ENCODE measurements at regions not wholly inside any gene's neighbourhood (a gene's known extent, or its start where the extent isn't known, plus 50 kb on each side); places are given as distances from the start of the nearest gene placed in this dataset.

DNA sequence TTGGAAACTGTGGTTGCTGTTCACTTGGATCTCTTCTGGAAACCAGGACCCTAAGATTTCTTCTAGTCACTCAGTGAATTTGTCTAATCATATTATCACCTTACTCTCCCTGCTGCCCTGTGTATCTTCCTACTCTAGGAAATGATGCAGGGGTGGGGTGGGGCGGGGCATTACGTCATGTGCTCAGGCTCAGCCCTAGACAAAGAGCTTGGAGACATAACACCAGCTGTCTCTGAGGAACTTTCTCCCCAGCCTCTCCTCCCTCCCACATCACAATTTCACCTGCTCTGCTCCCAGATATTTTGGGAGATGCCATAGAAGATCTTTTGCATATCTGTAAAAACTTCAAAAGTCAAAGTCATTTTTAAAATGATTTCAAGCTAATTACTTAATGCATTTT lies 470.4 kb downstream of the ZSWIM6 start:
- no peak for DNase-seq

- DNase-seq = no peak
Observed at GRCh38 chr5:61805101-61805500, 473.0 kb downstream of the ZSWIM6 start.

DNA sequence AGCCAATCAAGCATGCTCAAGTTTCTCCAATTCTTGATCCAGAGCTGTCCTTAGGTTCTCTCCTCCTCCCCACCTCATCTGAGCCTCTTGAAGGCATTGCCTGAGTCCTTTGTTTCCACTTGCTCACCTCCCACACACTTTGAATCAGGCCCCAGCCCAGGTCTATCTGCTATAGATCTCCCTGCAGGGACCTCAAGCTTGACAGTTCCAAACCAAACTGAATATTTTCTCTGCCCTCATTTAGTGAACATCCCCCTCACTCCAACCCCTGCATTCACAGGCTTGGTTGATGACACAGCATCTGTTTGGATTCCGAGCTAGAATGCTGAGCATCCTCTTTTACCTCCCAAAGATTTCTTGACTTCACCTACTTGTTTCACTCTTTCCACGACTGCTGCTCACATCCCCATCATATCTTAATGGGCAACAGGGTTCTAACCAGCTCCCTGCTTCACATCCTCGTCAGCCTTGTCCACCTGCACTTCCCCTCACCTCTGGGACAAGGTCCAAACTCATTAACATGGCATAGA lies 474.5 kb downstream of the ZSWIM6 start:
- no peak for DNase-seq

DNA sequence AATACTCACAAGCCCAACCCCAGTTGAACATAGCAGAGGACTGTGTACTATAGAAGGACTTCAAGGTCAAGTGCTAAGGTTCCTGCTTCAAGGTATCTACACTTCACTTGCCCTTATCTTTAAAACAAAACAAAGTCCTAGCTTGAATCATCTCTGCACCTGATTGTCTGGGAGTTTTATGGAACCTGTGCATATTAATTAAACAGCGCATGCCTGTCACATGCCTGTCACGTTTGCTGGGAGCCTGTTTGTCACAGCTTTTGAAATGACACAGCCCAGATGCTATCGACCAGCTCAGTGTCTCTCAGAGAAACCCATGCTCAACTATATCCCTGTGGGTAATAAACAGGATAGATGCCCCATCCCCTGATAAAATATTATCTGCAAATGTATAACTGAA lies 476.0 kb downstream of the ZSWIM6 start:
- DNase-seq = no peak

DNA sequence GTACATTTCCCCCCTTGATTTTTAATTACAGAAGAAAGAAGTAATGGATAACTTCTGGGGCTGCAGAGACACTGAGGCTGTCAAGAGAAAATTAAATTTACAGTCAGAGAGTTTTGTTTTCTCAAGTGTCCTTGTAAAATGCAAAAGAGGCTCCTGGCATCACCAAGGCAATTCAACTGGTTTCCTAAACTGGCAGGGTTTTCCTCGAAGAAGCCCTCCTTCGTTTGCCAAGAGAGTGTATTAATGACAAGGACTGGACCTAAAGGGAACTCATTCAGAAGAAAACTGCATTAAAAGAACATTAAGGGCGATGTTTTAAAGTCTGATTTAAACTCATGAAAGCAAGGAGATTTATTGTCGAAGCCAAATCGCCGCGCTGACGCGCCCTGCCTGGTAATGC lies 476.9 kb downstream of the ZSWIM6 start:
- no peak for DNase-seq

DNA sequence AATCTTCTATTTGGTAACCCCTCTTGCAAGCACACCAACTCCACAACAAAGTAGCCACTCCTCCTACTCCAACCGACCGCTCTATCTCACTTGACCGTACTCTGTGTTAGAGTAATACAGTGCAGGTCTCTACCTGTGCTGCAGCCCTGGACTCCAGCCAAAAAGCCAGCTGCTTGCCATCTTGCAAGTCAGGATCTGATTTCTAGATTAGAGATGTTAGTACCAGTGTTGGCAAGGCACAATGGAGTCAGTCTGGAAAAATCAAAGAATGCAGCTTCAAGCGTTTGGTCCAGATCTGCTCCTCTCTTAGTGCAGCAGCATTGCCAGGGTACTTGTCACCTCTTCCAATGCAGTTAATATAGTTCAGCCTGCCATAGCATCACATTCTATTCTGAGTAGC lies 477.6 kb downstream of the ZSWIM6 start:
- DNase-seq = no peak

DNA sequence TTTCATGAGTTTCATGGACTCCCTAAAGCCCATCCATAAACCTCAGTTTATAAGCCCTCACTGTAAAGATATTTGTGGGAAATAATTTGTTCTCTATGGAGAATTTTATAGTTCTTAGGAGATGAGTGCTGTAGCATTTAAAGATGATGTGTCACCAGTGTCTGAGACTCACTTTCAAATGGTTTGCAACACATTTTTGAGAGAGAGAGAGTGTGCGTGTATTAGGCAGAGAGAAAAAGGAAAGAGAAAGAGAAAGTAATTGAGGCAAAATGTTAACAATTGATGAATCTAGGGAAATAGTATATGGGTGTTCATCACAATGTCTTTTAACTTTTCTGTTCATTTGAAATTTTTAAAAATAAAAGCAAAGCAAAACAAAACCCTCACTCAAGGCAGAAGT lies 479.0 kb downstream of the ZSWIM6 start:
- no peak for DNase-seq

- no peak for DNase-seq
Observed at GRCh38 chr5:61813361-61813760, 481.3 kb downstream of the ZSWIM6 start.

- DNase-seq = no peak
Observed at GRCh38 chr5:61815339-61815738, 483.3 kb downstream of the ZSWIM6 start.

- DNase-seq = no peak
Observed at GRCh38 chr5:61816146-61816545, 484.1 kb downstream of the ZSWIM6 start.

GRCh38 chr5:61816585-61817450 lies 484.8 kb downstream of the ZSWIM6 start:
- DNase-seq = no peak

DNA sequence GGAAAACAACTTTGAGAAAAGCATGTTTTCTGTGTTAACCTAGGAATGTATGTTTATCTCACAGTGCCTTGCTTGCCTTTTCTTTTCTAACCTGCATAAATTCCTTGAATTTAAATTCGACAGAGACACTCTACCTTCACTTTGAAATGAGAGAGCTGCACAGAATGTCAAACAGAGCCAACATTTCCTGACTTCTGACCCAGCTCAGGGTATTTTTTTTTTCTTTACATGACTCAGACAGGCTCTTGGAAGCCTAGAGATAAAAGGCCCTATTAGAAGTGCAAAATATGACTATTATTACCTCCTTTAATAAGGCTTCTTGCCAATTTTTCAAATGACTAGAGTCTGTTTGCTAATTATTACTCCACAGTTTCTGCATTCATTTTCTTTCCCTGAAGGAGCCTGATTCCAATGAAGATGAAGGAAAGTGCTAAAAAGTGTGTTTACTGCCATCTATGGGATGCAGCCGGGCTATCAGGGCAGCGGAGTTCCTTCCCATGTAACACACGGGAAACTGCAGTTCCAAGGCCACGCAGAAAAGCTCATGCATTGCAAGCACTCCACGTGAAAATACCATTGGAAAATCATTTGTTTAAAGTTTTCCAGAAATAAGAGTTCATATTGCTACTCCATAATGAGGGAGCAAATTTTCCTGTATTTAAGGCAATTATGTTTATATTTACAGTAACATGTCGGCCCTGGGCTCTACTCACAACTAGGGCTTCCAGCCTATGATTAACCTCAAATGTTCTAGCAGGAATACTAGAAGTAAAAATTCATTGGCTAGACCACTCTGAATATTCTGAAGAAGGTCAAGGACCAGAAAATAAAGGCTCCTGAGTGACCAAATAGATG lies 485.6 kb downstream of the ZSWIM6 start:
- DNase-seq = no peak

DNA sequence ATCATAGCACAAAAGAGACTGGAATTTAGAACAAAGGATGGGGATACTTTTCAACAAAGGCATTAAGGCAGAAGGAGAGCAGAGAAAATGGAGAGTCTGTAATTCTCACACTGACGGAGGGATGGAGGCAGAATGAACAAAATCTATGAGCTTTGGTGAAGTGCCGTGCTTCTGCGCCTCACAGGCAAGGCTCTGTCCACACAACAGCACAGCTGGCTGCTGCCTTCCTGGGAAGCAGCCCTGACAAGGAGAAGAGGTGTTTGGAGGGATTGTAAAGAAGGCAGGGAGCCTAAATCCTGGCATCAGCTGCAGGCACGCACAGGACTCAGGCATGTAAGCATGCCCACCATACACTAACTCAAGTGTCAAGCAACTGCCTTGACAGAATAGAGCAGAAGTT lies 485.2 kb upstream of the KIF2A start:
- DNase-seq = no peak

DNA sequence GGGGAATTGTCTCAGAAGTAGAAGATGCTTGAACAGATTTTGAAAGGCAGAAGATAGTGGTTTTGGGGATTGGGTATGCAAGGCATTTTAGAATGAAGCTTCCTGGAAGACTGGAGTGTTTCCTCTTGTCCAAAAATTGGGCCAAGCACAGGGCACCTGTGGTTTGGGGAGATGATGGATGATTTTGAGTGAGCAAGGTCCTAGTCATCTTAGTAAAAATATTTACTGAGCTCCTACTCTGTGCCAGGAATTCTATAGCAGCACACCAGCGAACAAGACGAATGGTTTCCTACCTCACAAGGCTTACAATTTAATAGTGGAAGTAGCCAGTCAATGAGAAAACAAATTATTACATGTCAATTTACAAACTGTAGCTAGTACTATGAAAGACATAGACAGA lies 484.4 kb upstream of the KIF2A start:
- no peak for DNase-seq

DNA sequence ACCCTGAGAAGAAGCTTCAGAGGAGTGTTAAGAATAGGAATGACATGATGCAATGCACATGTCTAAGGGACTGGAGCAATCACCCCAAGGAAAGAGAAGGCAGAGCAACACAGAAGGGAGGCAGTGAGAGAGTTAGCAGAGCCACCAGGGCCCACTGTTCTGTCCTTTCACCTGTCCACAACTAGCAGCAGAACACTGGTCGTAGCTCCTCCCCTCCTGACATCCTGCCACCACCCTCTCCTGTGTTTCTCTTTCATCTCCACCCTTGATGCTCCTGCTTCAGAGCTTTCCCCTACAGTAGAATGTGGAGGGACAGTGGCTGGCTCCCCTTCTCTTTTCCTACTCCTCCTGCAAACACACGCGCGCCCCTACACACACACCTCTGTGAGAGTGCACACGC lies 483.4 kb upstream of the KIF2A start:
- no peak for DNase-seq

GRCh38 chr5:61823065-61823464 lies 482.9 kb upstream of the KIF2A start:
- DNase-seq = no peak

GRCh38 chr5:61823781-61824180 lies 482.2 kb upstream of the KIF2A start:
- no peak for DNase-seq

- DNase-seq = no peak
Observed at GRCh38 chr5:61824396-61824795, 481.6 kb upstream of the KIF2A start.

- DNase-seq = no peak
Observed at GRCh38 chr5:61827445-61827975, 478.5 kb upstream of the KIF2A start.

DNA sequence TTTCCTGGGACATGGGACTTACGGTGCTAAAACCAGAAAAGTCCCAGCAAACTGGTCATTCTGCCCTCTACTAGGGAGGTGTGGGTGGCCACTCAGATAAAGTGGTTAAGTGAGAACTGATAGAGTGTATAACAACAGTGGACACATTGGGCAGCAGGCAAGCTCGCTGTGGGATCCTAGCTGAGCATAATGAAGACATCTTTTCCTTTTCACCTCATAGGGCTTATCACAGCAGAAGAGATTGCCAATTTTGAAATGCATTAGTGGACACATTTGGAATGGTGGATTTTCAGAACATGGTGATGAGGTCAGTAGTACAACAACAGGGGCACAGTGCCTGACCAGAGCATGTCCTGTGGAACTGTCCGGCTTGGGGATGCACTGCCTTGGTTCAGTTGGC lies 477.1 kb upstream of the KIF2A start:
- no peak for DNase-seq

DNA sequence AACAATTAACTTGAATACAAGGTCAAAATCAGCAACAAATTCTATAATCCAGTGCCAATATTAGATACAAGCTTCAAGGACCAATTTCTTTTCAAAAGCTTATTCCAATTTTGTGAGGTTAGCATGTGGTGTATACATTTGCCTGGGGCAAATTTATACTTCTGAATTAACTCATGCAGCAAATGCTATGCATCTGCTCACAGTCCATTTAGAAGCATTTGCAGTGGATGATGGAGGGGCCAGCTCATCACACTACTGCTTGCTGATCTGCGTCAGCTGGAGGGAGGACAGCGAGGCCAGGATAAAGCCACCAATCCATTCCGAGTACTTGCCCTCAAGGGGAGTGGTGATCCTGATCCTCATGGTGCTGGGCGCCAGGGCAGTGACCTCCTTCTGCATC lies 474.3 kb upstream of the KIF2A start:
- no peak for DNase-seq

- DNase-seq = no peak
Observed at GRCh38 chr5:61837788-61838187, 468.2 kb upstream of the KIF2A start.

- no peak for DNase-seq
Observed at GRCh38 chr5:61840361-61840760, 465.6 kb upstream of the KIF2A start.

DNA sequence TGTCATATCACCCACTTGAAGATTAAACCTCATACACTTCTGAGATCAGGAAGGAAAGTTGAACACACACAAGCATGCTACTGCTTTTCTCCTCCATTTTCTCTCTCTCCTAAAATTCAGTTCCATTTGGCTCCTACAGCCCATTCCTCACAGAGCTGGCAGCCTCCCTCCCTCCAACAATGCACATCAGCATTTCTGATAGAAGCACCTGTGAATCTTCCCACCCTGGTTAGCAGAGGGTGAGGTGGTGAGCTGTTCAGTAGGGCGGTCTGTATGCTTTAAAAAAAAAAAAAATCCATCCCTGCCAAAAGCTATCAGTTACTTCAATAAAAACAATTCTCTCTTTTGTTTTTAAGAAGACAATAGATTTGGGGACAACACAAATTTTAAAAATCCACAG lies 463.2 kb upstream of the KIF2A start:
- DNase-seq = no peak
